Activated CD4-positive, alpha-beta memory T cell treated with anti-CD3 and anti-CD28 coated beads, Interleukin-2, amount 10 ng/mL, durations not matched to agents 7 days and 5 days (primary cell): ENCODE measurements at regions not wholly inside any gene's neighbourhood (a gene's known extent, or its start where the extent isn't known, plus 50 kb on each side); places are given as distances from the start of the nearest gene placed in this dataset.
"Not testable (repeated sequence)": the region's sequence is repeated elsewhere in the genome, so short reads cannot be mapped to it uniquely, and the experiment has no call there.

Experiments used
- CTCF ChIA-PET: fragments of 350-600 bp; sonication (Branson Sonifier 250); formaldehyde crosslinking; loops from one replicate; lab custom pipeline; 2021; ENCODE audit warnings: antibody characterized with exemption, inconsistent platforms; lab: Charles Lee
- POLR2A ChIA-PET: fragments of 350-600 bp; sonication (Branson Sonifier 250); formaldehyde crosslinking; loops from one replicate; lab custom pipeline; 2021; ENCODE audit warnings: antibody characterized with exemption; lab: Charles Lee
- DNase-seq: peaks from one replicate; pipeline ENCODE4 v3.0.0-alpha.2; 2020
- H3K27ac Mint-ChIP-seq: one replicate; pipeline ENCODE4 v1.8.0; 2021; ENCODE audit warnings: mild to moderate bottlenecking, mixed read lengths
- H3K27me3 Mint-ChIP-seq: one replicate; pipeline ENCODE4 v1.8.0; 2021; ENCODE audit warnings: mixed read lengths
- H3K36me3 Mint-ChIP-seq: one replicate; pipeline ENCODE4 v1.8.0; 2021; ENCODE audit warnings: low read depth, mixed read lengths
- H3K4me1 Mint-ChIP-seq: one replicate; pipeline ENCODE4 v1.8.0; 2021; ENCODE audit warnings: mixed read lengths
- H3K4me3 Mint-ChIP-seq: one replicate; pipeline ENCODE4 v1.8.0; 2021; ENCODE audit warnings: mild to moderate bottlenecking, mixed read lengths
- H3K9me3 Mint-ChIP-seq: one replicate; pipeline ENCODE4 v1.8.0; 2021; ENCODE audit warnings: mixed read lengths

GRCh38 chr15:63448266-63448665, 56.1 kb upstream of the USP3 start:
- ChIA-PET CTCF (no interaction called here), POLR2A (no interaction called here)
- H3K27ac Mint-ChIP-seq: no peak overlapping the region
- DNase-seq: no peak
- H3K9me3 Mint-ChIP-seq: no peaks in the 10 kb centered on the region
- no peaks in the 10 kb centered on the region for H3K36me3 Mint-ChIP-seq
- no peaks in the 10 kb centered on the region for H3K27me3 Mint-ChIP-seq
- H3K4me1 Mint-ChIP-seq: peaks cover 13% of the 10 kb centered on the region
- no peak overlapping the region for H3K4me3 Mint-ChIP-seq

- H3K27me3 Mint-ChIP-seq, H3K27ac Mint-ChIP-seq, POLR2A ChIA-PET, H3K36me3 Mint-ChIP-seq, CTCF ChIA-PET, DNase-seq, H3K4me3 Mint-ChIP-seq, H3K9me3 Mint-ChIP-seq: not testable (repeated sequence)
- H3K4me1 Mint-ChIP-seq: peaks cover 17% of the 10 kb centered on the region
Observed at GRCh38 chr15:63448872-63449555, 55.4 kb upstream of the USP3 start.

GRCh38 chr15:63449731-63450130, 54.7 kb upstream of the USP3 start:
- ChIA-PET POLR2A (no interaction called here), CTCF (no interaction called here)
- H3K4me3 Mint-ChIP-seq: no peak overlapping the region
- no peak overlapping the region for H3K27ac Mint-ChIP-seq
- no peaks in the 10 kb centered on the region for H3K9me3 Mint-ChIP-seq
- H3K27me3 Mint-ChIP-seq: no peaks in the 10 kb centered on the region
- no peak for DNase-seq
- no peaks in the 10 kb centered on the region for H3K36me3 Mint-ChIP-seq
- peaks cover 17% of the 10 kb centered on the region for H3K4me1 Mint-ChIP-seq

GRCh38 chr15:63450884-63451225, 53.5 kb upstream of the USP3 start:
- CTCF ChIA-PET: no interaction called here

GRCh38 chr15:63451671-63452315, 52.6 kb upstream of the USP3 start:
- ChIA-PET CTCF (no interaction called here), POLR2A (no interaction called here)
- Mint-ChIP-seq H3K27me3 (peaks cover 7% of the 10 kb centered on the region), H3K4me1 (peaks cover 8% of the 10 kb centered on the region), H3K36me3 (no peaks in the 10 kb centered on the region), H3K27ac (no peak overlapping the region), H3K9me3 (no peaks in the 10 kb centered on the region), H3K4me3 (no peak overlapping the region)
- DNase-seq: no peak

More at GRCh38 chr15:63450884-63451225, 53.5 kb upstream of the USP3 start:
- Mint-ChIP-seq H3K27me3 (peaks cover 2% of the 10 kb centered on the region), H3K36me3 (no peaks in the 10 kb centered on the region), H3K4me3 (no peak overlapping the region), H3K4me1 (peaks cover 17% of the 10 kb centered on the region), H3K27ac (no peak overlapping the region), H3K9me3 (no peaks in the 10 kb centered on the region)
- POLR2A ChIA-PET: no interaction called here
- DNase-seq: no peak

- H3K4me1 Mint-ChIP-seq: peaks cover 7% of the 10 kb centered on the region
- peaks cover 7% of the 10 kb centered on the region for H3K27me3 Mint-ChIP-seq
- no peak overlapping the region for H3K27ac Mint-ChIP-seq
- H3K9me3 Mint-ChIP-seq: no peaks in the 10 kb centered on the region
- no peaks in the 10 kb centered on the region for H3K36me3 Mint-ChIP-seq
- no peak overlapping the region for H3K4me3 Mint-ChIP-seq
- POLR2A ChIA-PET: no interaction called here
- CTCF ChIA-PET: no interaction called here
- no peak for DNase-seq
Observed at GRCh38 chr15:63452552-63453136, 51.7 kb upstream of the USP3 start.

- no peak overlapping the region for H3K4me3 Mint-ChIP-seq
- H3K36me3 Mint-ChIP-seq: no peaks in the 10 kb centered on the region
- peaks cover 7% of the 10 kb centered on the region for H3K27me3 Mint-ChIP-seq
- no peak overlapping the region for H3K27ac Mint-ChIP-seq
- peaks cover under 1% of the 10 kb centered on the region for H3K9me3 Mint-ChIP-seq
- CTCF ChIA-PET: no interaction called here
- H3K4me1 Mint-ChIP-seq: peaks cover 7% of the 10 kb centered on the region
- DNase-seq: no peak
- POLR2A ChIA-PET: interaction anchor here (0.5 kb wide), 1 partner anchor 221 kb away, joined by 3 read pairs; no protein-coding TSS in a partner anchor
Observed at GRCh38 chr15:63453186-63453905, 51.0 kb upstream of the USP3 start.

- Mint-ChIP-seq H3K27me3 (peaks cover 7% of the 10 kb centered on the region), H3K36me3 (no peaks in the 10 kb centered on the region), H3K9me3 (peaks cover 5% of the 10 kb centered on the region), H3K4me3 (no peak overlapping the region), H3K27ac (no peak overlapping the region), H3K4me1 (peaks cover 7% of the 10 kb centered on the region)
- DNase-seq: no peak
- CTCF ChIA-PET: no interaction called here
- POLR2A ChIA-PET: no interaction called here
Observed at GRCh38 chr15:63454503-63455211, 49.7 kb upstream of the USP3 start.
